ENCODE measurements at regions not wholly inside any gene's neighbourhood (a gene's known extent, or its start where the extent isn't known, plus 50 kb on each side); places are given as distances from the start of the nearest gene placed in this dataset.
"Not testable (repeated sequence)": the region's sequence is repeated elsewhere in the genome, so short reads cannot be mapped to it uniquely, and the experiment has no call there.

GRCh38 chr3:177889161-177889560, 647.1 kb upstream of the KCNMB2 start:
- peak; percentile 43 for DNase-seq (ENCODE audit: low read depth)
- TF ChIP-seq CTCF (conservative IDR thresholded peaks at IDR 0.05; ENCODE audit: low read depth, low read length) = no peak
- H3K4me3 ChIP-seq (ENCODE audit: low read depth, low read length) = no peak overlapping the region

GRCh38 chr3:177889652-177890358, 646.4 kb upstream of the KCNMB2 start:
- no peak for DNase-seq (ENCODE audit: low read depth)
- no peak overlapping the region for H3K4me3 ChIP-seq (ENCODE audit: low read depth, low read length)
- no peak for TF ChIP-seq CTCF (conservative IDR thresholded peaks at IDR 0.05; ENCODE audit: low read depth, low read length)

- H3K4me3 ChIP-seq (ENCODE audit: low read depth, low read length) = no peak overlapping the region
- no peak for DNase-seq (ENCODE audit: low read depth)
Measured at GRCh38 chr3:177890359-177890683, 645.9 kb upstream of the KCNMB2 start.

GRCh38 chr3:177891569-177891968, 644.7 kb upstream of the KCNMB2 start:
- H3K4me3 ChIP-seq (ENCODE audit: low read depth, low read length); DNase-seq (ENCODE audit: low read depth): not testable (repeated sequence)

More at GRCh38 chr3:177890359-177890683, 645.9 kb upstream of the KCNMB2 start:
- no peak for TF ChIP-seq CTCF (conservative IDR thresholded peaks at IDR 0.05; ENCODE audit: low read depth, low read length)

GRCh38 chr3:177893331-177893730, 642.9 kb upstream of the KCNMB2 start:
- H3K4me3 ChIP-seq (ENCODE audit: low read depth, low read length) = no peak overlapping the region
- DNase-seq (ENCODE audit: low read depth) = no peak
- TF ChIP-seq CTCF (conservative IDR thresholded peaks at IDR 0.05; ENCODE audit: low read depth, low read length) = peak; percentile 39

- TF ChIP-seq CTCF (conservative IDR thresholded peaks at IDR 0.05; ENCODE audit: low read depth, low read length) = no peak
- no peak for DNase-seq (ENCODE audit: low read depth)
- no peak overlapping the region for H3K4me3 ChIP-seq (ENCODE audit: low read depth, low read length)
Measured at GRCh38 chr3:177894081-177894728, 642.0 kb upstream of the KCNMB2 start.

- H3K4me3 ChIP-seq (ENCODE audit: low read depth, low read length) = no peak overlapping the region
- no peak for TF ChIP-seq CTCF (conservative IDR thresholded peaks at IDR 0.05; ENCODE audit: low read depth, low read length)
- no peak for DNase-seq (ENCODE audit: low read depth)
Measured at GRCh38 chr3:177898185-177898584, 638.1 kb upstream of the KCNMB2 start.

All from choroid plexus epithelial cell (primary cell).